ENCODE measurements at regions not wholly inside any gene's neighbourhood (a gene's known extent, or its start where the extent isn't known, plus 50 kb on each side); places are given as distances from the start of the nearest gene placed in this dataset.

GRCh38 chr21:39024538-39024937 lies 158.7 kb downstream of the PSMG1 start:
- Histone ChIP-seq H3K4me3 (ENCODE audit: low read depth, low read length) (no peak overlapping the region), H3K9me3 (no peaks in the 10 kb centered on the region), H3K36me3 (no peaks in the 10 kb centered on the region), H3K4me1 (peaks cover 6% of the 10 kb centered on the region; the same call in 1 of the 2 replicates), H3K27me3 (no peaks in the 10 kb centered on the region)
- DNase-seq, result no peak
- TF ChIP-seq, protein P1, sequence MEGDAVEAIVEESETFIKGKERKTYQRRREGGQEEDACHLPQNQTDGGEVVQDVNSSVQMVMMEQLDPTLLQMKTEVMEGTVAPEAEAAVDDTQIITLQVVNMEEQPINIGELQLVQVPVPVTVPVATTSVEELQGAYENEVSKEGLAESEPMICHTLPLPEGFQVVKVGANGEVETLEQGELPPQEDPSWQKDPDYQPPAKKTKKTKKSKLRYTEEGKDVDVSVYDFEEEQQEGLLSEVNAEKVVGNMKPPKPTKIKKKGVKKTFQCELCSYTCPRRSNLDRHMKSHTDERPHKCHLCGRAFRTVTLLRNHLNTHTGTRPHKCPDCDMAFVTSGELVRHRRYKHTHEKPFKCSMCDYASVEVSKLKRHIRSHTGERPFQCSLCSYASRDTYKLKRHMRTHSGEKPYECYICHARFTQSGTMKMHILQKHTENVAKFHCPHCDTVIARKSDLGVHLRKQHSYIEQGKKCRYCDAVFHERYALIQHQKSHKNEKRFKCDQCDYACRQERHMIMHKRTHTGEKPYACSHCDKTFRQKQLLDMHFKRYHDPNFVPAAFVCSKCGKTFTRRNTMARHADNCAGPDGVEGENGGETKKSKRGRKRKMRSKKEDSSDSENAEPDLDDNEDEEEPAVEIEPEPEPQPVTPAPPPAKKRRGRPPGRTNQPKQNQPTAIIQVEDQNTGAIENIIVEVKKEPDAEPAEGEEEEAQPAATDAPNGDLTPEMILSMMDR (IDR thresholded peaks at IDR 0.05; ENCODE audit: low read depth, low read length), result no peak

DNA sequence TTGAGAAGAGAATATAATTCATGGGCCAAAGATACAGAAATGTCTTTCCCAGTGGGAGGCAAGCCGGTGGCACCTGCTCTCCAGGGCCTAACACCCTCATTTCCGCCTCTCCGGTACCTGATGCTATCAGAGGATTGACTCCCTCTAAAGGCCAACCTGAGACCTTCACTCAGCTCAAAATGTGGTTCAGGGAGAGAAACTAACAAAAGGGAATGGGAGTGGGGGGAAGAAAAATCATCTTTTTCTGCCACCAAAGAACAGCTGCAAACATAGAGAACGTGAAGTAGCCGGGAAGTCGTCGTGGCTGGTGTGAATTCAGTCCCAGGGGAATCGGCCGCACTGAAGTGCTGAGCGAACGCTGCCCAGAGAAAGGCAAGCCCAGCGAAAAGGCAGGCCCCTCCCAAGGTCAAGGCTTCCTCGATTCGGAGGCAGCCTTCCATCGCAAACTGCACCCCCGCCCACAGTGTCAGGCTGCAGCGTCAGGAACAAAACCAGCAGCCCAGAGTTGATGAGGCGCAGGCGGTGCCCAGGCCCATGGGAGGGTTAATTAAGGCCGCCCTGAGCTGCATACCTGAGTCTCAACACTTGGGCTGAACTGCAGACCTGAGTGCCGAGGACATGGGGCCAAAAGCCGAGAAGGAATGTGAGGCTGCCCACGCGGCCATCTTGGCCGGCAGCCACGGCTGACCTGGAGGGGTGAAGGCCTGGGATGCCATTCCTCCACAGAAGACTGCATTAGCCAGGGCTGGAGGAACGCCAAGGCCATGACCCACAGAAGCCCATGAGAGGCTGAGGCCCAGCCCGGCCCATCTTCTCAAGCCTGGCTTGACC lies 160.2 kb downstream of the PSMG1 start:
- no peak for DNase-seq
- Histone ChIP-seq H3K9me3 (no peaks in the 10 kb centered on the region), H3K27me3 (no peaks in the 10 kb centered on the region), H3K4me3 (ENCODE audit: low read depth, low read length) (peak overlapping the region; percentile 15), H3K36me3 (no peaks in the 10 kb centered on the region), H3K4me1 (peaks cover 6% of the 10 kb centered on the region; the same call in 1 of the 2 replicates)
- TF ChIP-seq, protein P1 (IDR thresholded peaks at IDR 0.05; ENCODE audit: low read depth, low read length), result peak; percentile 57

DNA sequence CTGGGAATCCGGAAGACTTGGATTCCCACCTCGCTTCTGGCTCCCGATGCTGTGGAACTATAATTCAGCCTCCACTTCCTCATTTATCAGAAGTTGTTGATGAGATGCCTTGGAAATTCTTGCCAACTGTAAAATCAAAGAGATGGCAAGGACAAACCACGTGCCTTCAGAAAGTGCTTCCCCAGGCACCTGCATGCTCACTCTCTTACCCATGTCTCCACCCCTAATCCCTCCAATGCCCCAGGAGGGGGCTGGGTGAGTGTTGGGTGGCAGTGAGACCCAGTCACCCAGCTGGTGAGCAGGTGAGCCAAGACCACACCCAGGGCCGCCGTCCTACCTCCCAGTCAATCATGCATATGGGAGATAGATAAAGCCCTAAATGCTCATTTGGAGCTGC lies 160.8 kb downstream of the PSMG1 start:
- H3K4me1 ChIP-seq, result peaks cover 6% of the 10 kb centered on the region; the same call in 1 of the 2 replicates
- no peaks in the 10 kb centered on the region for H3K27me3 ChIP-seq
- TF ChIP-seq, protein P1 (IDR thresholded peaks at IDR 0.05; ENCODE audit: low read depth, low read length), result no peak
- DNase-seq, result no peak
- no peak overlapping the region for H3K4me3 ChIP-seq (ENCODE audit: low read depth, low read length)
- H3K36me3 ChIP-seq, result no peaks in the 10 kb centered on the region
- H3K9me3 ChIP-seq, result no peaks in the 10 kb centered on the region

- Histone ChIP-seq H3K9me3 (no peaks in the 10 kb centered on the region), H3K27me3 (no peaks in the 10 kb centered on the region), H3K4me1 (peaks cover 6% of the 10 kb centered on the region; the same call in 1 of the 2 replicates), H3K36me3 (no peaks in the 10 kb centered on the region), H3K4me3 (ENCODE audit: low read depth, low read length) (no peak overlapping the region)
- DNase-seq, result no peak
- TF ChIP-seq, protein P1 (IDR thresholded peaks at IDR 0.05; ENCODE audit: low read depth, low read length), result no peak
Observed at GRCh38 chr21:39022035-39022434, 161.2 kb downstream of the PSMG1 start.

DNA sequence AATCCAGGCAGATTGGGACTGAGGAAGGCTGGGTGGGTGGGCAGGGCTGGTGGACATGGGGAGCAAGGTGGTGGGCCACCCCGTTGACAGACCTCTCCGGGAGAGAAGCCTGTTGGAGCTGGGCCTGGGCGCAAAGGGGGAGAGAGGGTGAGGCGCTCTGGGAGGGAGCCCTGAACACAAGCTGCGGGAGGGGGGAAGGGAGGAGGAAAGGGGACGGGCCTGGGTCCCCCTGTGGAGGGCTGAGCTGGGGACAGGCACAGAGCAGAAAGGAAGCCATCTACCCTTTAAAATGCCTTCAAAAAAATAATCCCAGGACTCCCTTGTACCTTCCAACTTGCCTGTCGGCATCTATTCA lies 161.8 kb downstream of the PSMG1 start:
- TF ChIP-seq, protein P1 (IDR thresholded peaks at IDR 0.05; ENCODE audit: low read depth, low read length), result no peak
- Histone ChIP-seq H3K9me3 (no peaks in the 10 kb centered on the region), H3K4me3 (ENCODE audit: low read depth, low read length) (no peak overlapping the region), H3K27me3 (no peaks in the 10 kb centered on the region), H3K36me3 (no peaks in the 10 kb centered on the region), H3K4me1 (peaks cover 6% of the 10 kb centered on the region; the same call in 1 of the 2 replicates)
- no peak for DNase-seq

All from BE2C (cell line).